ENCODE measurements at regions not wholly inside any gene's neighbourhood (a gene's known extent, or its start where the extent isn't known, plus 50 kb on each side); places are given as distances from the start of the nearest gene placed in this dataset.

GRCh38 chr1:215375381-215375780 lies 191.7 kb upstream of the KCTD3 start:
- intact Hi-C loops (cut with micrococcal nuclease): no loop called here
- no peaks in the 10 kb centered on the region for H3K9me3 Mint-ChIP-seq

GRCh38 chr1:215376544-215377264 lies 190.4 kb upstream of the KCTD3 start:
- no peak for DNase-seq
- intact Hi-C loops (cut with micrococcal nuclease): no loop called here
- Mint-ChIP-seq H3K36me3 (no peaks in the 10 kb centered on the region), H3K27me3 (no peaks in the 10 kb centered on the region), H3K9me3 (no peaks in the 10 kb centered on the region), H3K4me3 (no peak overlapping the region), H3K27ac (no peak overlapping the region), H3K4me1 (ENCODE audit: low read depth) (no peaks in the 10 kb centered on the region)
- ChIA-PET CTCF (no interaction called here), POLR2A (no interaction called here)

More at GRCh38 chr1:215375381-215375780, 191.7 kb upstream of the KCTD3 start:
- Mint-ChIP-seq H3K4me1 (ENCODE audit: low read depth) (no peaks in the 10 kb centered on the region), H3K4me3 (no peak overlapping the region), H3K27ac (no peak overlapping the region), H3K27me3 (no peaks in the 10 kb centered on the region), H3K36me3 (no peaks in the 10 kb centered on the region)
- DNase-seq: no peak
- ChIA-PET POLR2A (no interaction called here), CTCF (no interaction called here)

- Mint-ChIP-seq H3K27me3 (no peaks in the 10 kb centered on the region), H3K4me3 (no peak overlapping the region), H3K9me3 (no peaks in the 10 kb centered on the region), H3K4me1 (ENCODE audit: low read depth) (no peaks in the 10 kb centered on the region), H3K27ac (no peak overlapping the region), H3K36me3 (no peaks in the 10 kb centered on the region)
- CTCF ChIA-PET: no interaction called here
- intact Hi-C loops (cut with micrococcal nuclease): no loop called here
- no peak for DNase-seq
- POLR2A ChIA-PET: no interaction called here
Observed at GRCh38 chr1:215377746-215378145, 189.4 kb upstream of the KCTD3 start.

GRCh38 chr1:215380566-215380965 lies 186.5 kb upstream of the KCTD3 start:
- DNase-seq: no peak
- H3K4me1 Mint-ChIP-seq (ENCODE audit: low read depth): no peaks in the 10 kb centered on the region
- H3K36me3 Mint-ChIP-seq: no peaks in the 10 kb centered on the region
- POLR2A ChIA-PET: no interaction called here
- H3K27ac Mint-ChIP-seq: no peak overlapping the region
- H3K9me3 Mint-ChIP-seq: no peaks in the 10 kb centered on the region
- no peaks in the 10 kb centered on the region for H3K27me3 Mint-ChIP-seq
- H3K4me3 Mint-ChIP-seq: no peak overlapping the region
- intact Hi-C loops (cut with micrococcal nuclease): no loop called here
- CTCF ChIA-PET: no interaction called here

GRCh38 chr1:215393476-215393875 lies 173.6 kb upstream of the KCTD3 start:
- Mint-ChIP-seq H3K36me3 (peaks cover 1% of the 10 kb centered on the region), H3K9me3 (peaks cover 10% of the 10 kb centered on the region), H3K4me1 (ENCODE audit: low read depth) (no peaks in the 10 kb centered on the region), H3K27me3 (no peaks in the 10 kb centered on the region), H3K27ac (no peak overlapping the region), H3K4me3 (no peak overlapping the region)
- ChIA-PET CTCF (no interaction called here), POLR2A (no interaction called here)
- no peak for DNase-seq
- intact Hi-C loops (cut with micrococcal nuclease): no loop called here

- ChIA-PET CTCF (no interaction called here), POLR2A (no interaction called here)
- H3K36me3 Mint-ChIP-seq: peaks cover 1% of the 10 kb centered on the region
- no peaks in the 10 kb centered on the region for H3K4me1 Mint-ChIP-seq (ENCODE audit: low read depth)
- peaks cover 10% of the 10 kb centered on the region for H3K9me3 Mint-ChIP-seq
- intact Hi-C loops (cut with micrococcal nuclease): no loop called here
- no peaks in the 10 kb centered on the region for H3K27me3 Mint-ChIP-seq
- no peak overlapping the region for H3K27ac Mint-ChIP-seq
- H3K4me3 Mint-ChIP-seq: no peak overlapping the region
- no peak for DNase-seq
Observed at GRCh38 chr1:215394084-215394991, 172.8 kb upstream of the KCTD3 start.

GRCh38 chr1:215397106-215397505 lies 170.0 kb upstream of the KCTD3 start:
- no peak for DNase-seq
- POLR2A ChIA-PET: no interaction called here
- Mint-ChIP-seq H3K27me3 (no peaks in the 10 kb centered on the region), H3K4me3 (no peak overlapping the region), H3K27ac (no peak overlapping the region), H3K4me1 (ENCODE audit: low read depth) (no peaks in the 10 kb centered on the region), H3K9me3 (peaks cover 10% of the 10 kb centered on the region), H3K36me3 (peaks cover 1% of the 10 kb centered on the region)
- intact Hi-C loops (cut with micrococcal nuclease): no loop called here
- CTCF ChIA-PET: no interaction called here

GRCh38 chr1:215397843-215398242 lies 169.3 kb upstream of the KCTD3 start:
- Mint-ChIP-seq H3K4me3 (no peak overlapping the region), H3K4me1 (ENCODE audit: low read depth) (no peaks in the 10 kb centered on the region), H3K27me3 (no peaks in the 10 kb centered on the region), H3K9me3 (peaks cover 10% of the 10 kb centered on the region), H3K36me3 (peaks cover 1% of the 10 kb centered on the region), H3K27ac (no peak overlapping the region)
- intact Hi-C loops (cut with micrococcal nuclease): no loop called here
- CTCF ChIA-PET: no interaction called here
- POLR2A ChIA-PET: no interaction called here
- no peak for DNase-seq

GRCh38 chr1:215399787-215400186 lies 167.3 kb upstream of the KCTD3 start:
- Mint-ChIP-seq H3K36me3 (no peaks in the 10 kb centered on the region), H3K4me3 (no peak overlapping the region), H3K27ac (no peak overlapping the region), H3K4me1 (ENCODE audit: low read depth) (no peaks in the 10 kb centered on the region), H3K27me3 (no peaks in the 10 kb centered on the region), H3K9me3 (no peaks in the 10 kb centered on the region)
- intact Hi-C loops (cut with micrococcal nuclease): no loop called here
- CTCF ChIA-PET: no interaction called here
- DNase-seq: no peak
- POLR2A ChIA-PET: no interaction called here

GRCh38 chr1:215400741-215401140 lies 166.4 kb upstream of the KCTD3 start:
- CTCF ChIA-PET: no interaction called here
- H3K9me3 Mint-ChIP-seq: no peaks in the 10 kb centered on the region

GRCh38 chr1:215402147-215402546 lies 165.0 kb upstream of the KCTD3 start:
- POLR2A ChIA-PET: no interaction called here
- Mint-ChIP-seq H3K27ac (no peak overlapping the region), H3K9me3 (no peaks in the 10 kb centered on the region), H3K4me3 (no peak overlapping the region), H3K27me3 (no peaks in the 10 kb centered on the region), H3K36me3 (no peaks in the 10 kb centered on the region), H3K4me1 (ENCODE audit: low read depth) (no peaks in the 10 kb centered on the region)
- intact Hi-C loops (cut with micrococcal nuclease): no loop called here
- no peak for DNase-seq
- CTCF ChIA-PET: no interaction called here

More at GRCh38 chr1:215400741-215401140, 166.4 kb upstream of the KCTD3 start:
- no peaks in the 10 kb centered on the region for H3K4me1 Mint-ChIP-seq (ENCODE audit: low read depth)
- DNase-seq: no peak
- no peak overlapping the region for H3K4me3 Mint-ChIP-seq
- H3K27me3 Mint-ChIP-seq: no peaks in the 10 kb centered on the region
- intact Hi-C loops (cut with micrococcal nuclease): no loop called here
- POLR2A ChIA-PET: no interaction called here
- no peak overlapping the region for H3K27ac Mint-ChIP-seq
- H3K36me3 Mint-ChIP-seq: no peaks in the 10 kb centered on the region

- Mint-ChIP-seq H3K4me3 (no peak overlapping the region), H3K9me3 (no peaks in the 10 kb centered on the region), H3K4me1 (ENCODE audit: low read depth) (no peaks in the 10 kb centered on the region), H3K27me3 (no peaks in the 10 kb centered on the region), H3K27ac (no peak overlapping the region), H3K36me3 (no peaks in the 10 kb centered on the region)
- no peak for DNase-seq
- ChIA-PET POLR2A (no interaction called here), CTCF (no interaction called here)
- intact Hi-C loops (cut with micrococcal nuclease): no loop called here
Observed at GRCh38 chr1:215405211-215405610, 161.9 kb upstream of the KCTD3 start.

- POLR2A ChIA-PET: no interaction called here
- H3K36me3 Mint-ChIP-seq: no peaks in the 10 kb centered on the region
- intact Hi-C loops (cut with micrococcal nuclease): no loop called here
- H3K9me3 Mint-ChIP-seq: no peaks in the 10 kb centered on the region
- no peaks in the 10 kb centered on the region for H3K27me3 Mint-ChIP-seq
- H3K4me1 Mint-ChIP-seq (ENCODE audit: low read depth): no peaks in the 10 kb centered on the region
- no peak overlapping the region for H3K27ac Mint-ChIP-seq
- H3K4me3 Mint-ChIP-seq: no peak overlapping the region
- no peak for DNase-seq
- CTCF ChIA-PET: no interaction called here
Observed at GRCh38 chr1:215406927-215407326, 160.2 kb upstream of the KCTD3 start.
